Upper lobe of left lung (tissue), 6 donors: ENCODE measurements at regions not wholly inside any gene's neighbourhood (a gene's known extent, or its start where the extent isn't known, plus 50 kb on each side); places are given as distances from the start of the nearest gene placed in this dataset.
A peak's percentile ranks its signal among the peaks of the same experiment; 100 is the strongest.

ENCODE experiments used
- ATAC-seq, 2 donors: fragments of 200-7000 bp; cut with Tn5 transposase; one replicate each; pipeline ENCODE4 v1.9.1; 2022; ENCODE audit warnings: mild to moderate bottlenecking in 2 of 2, moderate library complexity in 2 of 2; ENCODE audit not compliant: low FRiP score in 2 of 2
- DNase-seq, 2 donors: peaks; one replicate each; pipeline ENCODE4 v3.0.0-alpha.2; 2019 to 2020
- H3K27ac ChIP-seq, 4 donors: fragments of 200-600 bp; sonication (generic); one replicate each; pipeline ENCODE4 v1.5.1; 2016 to 2019
- H3K27me3 ChIP-seq, 4 donors: fragments of 200-600 bp; sonication (generic); one replicate each; pipeline ENCODE4 v1.5.1; 2017 to 2019
- H3K36me3 ChIP-seq, 4 donors: fragments of 200-600 bp; sonication (generic); one replicate each; pipeline ENCODE4 v1.5.1; 2016 to 2019
- H3K4me1 ChIP-seq, 4 donors: fragments of 200-600 bp; sonication (generic); one replicate each; pipeline ENCODE4 v1.5.1; 2018 to 2019
- H3K4me3 ChIP-seq, 4 donors: fragments of 200-600 bp; sonication (generic); one replicate each; pipeline ENCODE4 v1.5.1; 2017 to 2019; ENCODE audit warnings: mild to moderate bottlenecking in 2 of 4, moderate library complexity in 1 of 4
- H3K9me3 ChIP-seq, 4 donors: fragments of 200-600 bp; sonication (generic); one replicate each; pipeline ENCODE4 v1.5.1; 2018 to 2019
- EP300 ChIP-seq, 4 donors: sonication (generic); formaldehyde crosslinking; IDR thresholded peaks; one replicate each; pipeline ENCODE4 v1.5.1; 2017; ENCODE audit warnings: antibody characterized with exemption in 4 of 4, control low read depth in 2 of 4
- POLR2A ChIP-seq, 4 donors: fragments of 450-650 bp; IDR thresholded peaks; one replicate each; pipeline ENCODE4 v1.5.1; 2016 to 2017; ENCODE audit warnings: antibody characterized with exemption in 4 of 4, mild to moderate bottlenecking in 2 of 4
- POLR2AphosphoS5 ChIP-seq, 2 donors: sonication (generic); formaldehyde crosslinking; IDR thresholded peaks; one replicate each; pipeline ENCODE4 v1.5.1; 2017; ENCODE audit warnings: antibody characterized with exemption in 2 of 2
- whole genome bisulfite sequencing, 2 donors: methylation state at CpG; one replicate each; pipeline ENCODE4 v1.1.5; 2017 to 2018; 5-methylcytosine and 5-hydroxymethylcytosine counted together
- TF ChIP-seq, protein P1 (sequence below), 6 experiments: fragments of 450-650 bp in 4 of 6; fragments of 200-600 bp in 2 of 6; sonication (generic) in 2 of 6; IDR thresholded peaks; one replicate each; pipeline ENCODE4 v1.5.1; 2016 to 2019; ENCODE audit warnings: antibody characterized with exemption in 6 of 6
- donor health status: DM: no; HTN: no; CAD: no; lungs with moderate emphysema.
- donor health status: DM: no; HTN: yes; CAD: no; lungs with severe emphysema.

DNA sequence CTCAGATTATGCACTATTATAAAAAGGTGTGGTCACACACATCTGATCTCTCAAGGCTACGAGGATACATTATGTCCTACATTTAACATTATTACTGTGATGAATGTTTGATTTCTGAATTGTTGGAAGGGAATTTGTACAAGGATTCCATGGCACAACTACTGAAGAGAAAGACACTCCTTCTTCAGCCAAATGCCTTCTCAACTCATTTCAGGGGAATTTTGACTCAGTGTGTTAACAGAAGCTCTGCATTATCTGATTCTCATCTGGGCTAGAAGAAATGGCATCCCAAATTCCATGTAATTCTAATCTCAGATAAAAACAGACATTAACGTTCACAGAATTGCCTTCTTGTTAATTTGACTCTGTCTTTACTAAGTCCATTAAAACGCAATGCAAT is 477.7 kb downstream of the PDGFC start:
- 58 to 66% methylated on average over 3 of the region's 3 CpGs for WGBS, 2 donors

GRCh38 chr4:156487107-156487506 is 484.5 kb downstream of the PDGFC start:
- Histone ChIP-seq H3K9me3 (no peaks in the 10 kb centered on the region), H3K27ac (no peak overlapping the region), H3K4me1 (no peaks in the 10 kb centered on the region), H3K4me3 (no peak overlapping the region), H3K27me3 (no peaks in the 10 kb centered on the region), H3K36me3 (no peaks in the 10 kb centered on the region)
- WGBS, 2 donors, result 95 to 96% methylated on average over 6 of the region's 6 CpGs
- DNase-seq (no peak), ATAC-seq (no peak)
- TF ChIP-seq EP300 (IDR thresholded peaks at IDR 0.05) (no peak), POLR2AphosphoS5 (IDR thresholded peaks at IDR 0.05) (no peak), POLR2A (IDR thresholded peaks at IDR 0.05) (no peak)
- TF ChIP-seq, protein P1, sequence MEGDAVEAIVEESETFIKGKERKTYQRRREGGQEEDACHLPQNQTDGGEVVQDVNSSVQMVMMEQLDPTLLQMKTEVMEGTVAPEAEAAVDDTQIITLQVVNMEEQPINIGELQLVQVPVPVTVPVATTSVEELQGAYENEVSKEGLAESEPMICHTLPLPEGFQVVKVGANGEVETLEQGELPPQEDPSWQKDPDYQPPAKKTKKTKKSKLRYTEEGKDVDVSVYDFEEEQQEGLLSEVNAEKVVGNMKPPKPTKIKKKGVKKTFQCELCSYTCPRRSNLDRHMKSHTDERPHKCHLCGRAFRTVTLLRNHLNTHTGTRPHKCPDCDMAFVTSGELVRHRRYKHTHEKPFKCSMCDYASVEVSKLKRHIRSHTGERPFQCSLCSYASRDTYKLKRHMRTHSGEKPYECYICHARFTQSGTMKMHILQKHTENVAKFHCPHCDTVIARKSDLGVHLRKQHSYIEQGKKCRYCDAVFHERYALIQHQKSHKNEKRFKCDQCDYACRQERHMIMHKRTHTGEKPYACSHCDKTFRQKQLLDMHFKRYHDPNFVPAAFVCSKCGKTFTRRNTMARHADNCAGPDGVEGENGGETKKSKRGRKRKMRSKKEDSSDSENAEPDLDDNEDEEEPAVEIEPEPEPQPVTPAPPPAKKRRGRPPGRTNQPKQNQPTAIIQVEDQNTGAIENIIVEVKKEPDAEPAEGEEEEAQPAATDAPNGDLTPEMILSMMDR (IDR thresholded peaks at IDR 0.05), result no peak

More for the DNA sequence above, 477.7 kb downstream of the PDGFC start:
- DNase-seq, result no peak
- no peaks in the 10 kb centered on the region for H3K36me3 ChIP-seq
- no peak for ATAC-seq
- no peak overlapping the region for H3K4me3 ChIP-seq
- TF ChIP-seq EP300 (IDR thresholded peaks at IDR 0.05) (no peak), POLR2A (IDR thresholded peaks at IDR 0.05) (no peak), POLR2AphosphoS5 (IDR thresholded peaks at IDR 0.05) (no peak)
- TF ChIP-seq, protein P1 (IDR thresholded peaks at IDR 0.05), result no peak
- H3K27ac ChIP-seq, result no peak overlapping the region
- no peaks in the 10 kb centered on the region for H3K4me1 ChIP-seq
- no peaks in the 10 kb centered on the region for H3K9me3 ChIP-seq
- no peaks in the 10 kb centered on the region for H3K27me3 ChIP-seq

DNA sequence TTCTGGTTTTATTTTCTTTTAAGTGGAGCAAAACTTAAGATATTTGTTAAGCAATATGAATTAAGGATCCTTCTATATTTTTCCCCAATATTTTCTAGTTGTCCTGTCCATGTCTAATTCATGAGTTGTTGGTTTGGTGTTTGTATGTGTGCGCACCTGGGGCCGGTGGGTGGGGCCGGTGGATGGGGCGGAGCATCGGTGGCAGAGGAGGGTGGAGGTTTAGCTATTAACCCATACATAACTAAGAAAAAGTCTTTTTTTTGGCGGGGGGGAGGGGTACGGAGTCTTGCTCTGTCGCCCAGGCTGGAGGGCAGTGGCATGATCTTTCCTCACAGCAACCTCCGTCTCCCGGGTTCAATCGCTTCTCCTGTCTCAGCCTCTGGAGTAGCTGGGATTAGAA is 489.8 kb downstream of the PDGFC start:
- TF ChIP-seq POLR2A (IDR thresholded peaks at IDR 0.05) (no peak), EP300 (IDR thresholded peaks at IDR 0.05) (no peak)
- no peaks in the 10 kb centered on the region for H3K4me1 ChIP-seq
- H3K36me3 ChIP-seq, result no peaks in the 10 kb centered on the region
- H3K9me3 ChIP-seq, result no peaks in the 10 kb centered on the region
- no peak overlapping the region for H3K4me3 ChIP-seq
- 91 to 96% methylated on average over 11 of the region's 11 CpGs for whole genome bisulfite sequencing, 2 donors
- ATAC-seq (no peak), DNase-seq (peak in 1 of 2 donors; percentile 41)
- H3K27ac ChIP-seq, result no peak overlapping the region
- no peaks in the 10 kb centered on the region for H3K27me3 ChIP-seq

DNA sequence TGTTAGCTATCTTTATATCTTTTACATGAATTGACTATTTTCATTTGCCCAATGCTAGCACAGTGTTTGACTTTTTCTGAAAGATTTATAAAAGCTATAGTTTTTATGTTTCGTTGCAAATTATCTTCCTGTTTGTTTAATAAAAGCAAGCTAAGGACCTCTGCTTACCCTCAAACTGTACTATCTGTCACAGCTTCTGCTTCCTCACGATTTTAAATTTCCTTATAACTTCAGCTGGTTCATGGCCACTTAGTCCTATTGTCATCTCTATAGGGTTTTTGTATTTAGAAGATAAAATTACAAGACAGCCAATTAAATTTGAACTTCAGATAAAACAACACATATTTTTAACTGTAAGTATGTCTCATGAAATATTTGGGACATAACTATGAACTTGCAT is 494.0 kb downstream of the PDGFC start:
- Histone ChIP-seq H3K36me3 (no peaks in the 10 kb centered on the region), H3K4me3 (no peak overlapping the region), H3K4me1 (no peaks in the 10 kb centered on the region), H3K27ac (no peak overlapping the region), H3K9me3 (no peaks in the 10 kb centered on the region), H3K27me3 (no peaks in the 10 kb centered on the region)
- ATAC-seq (no peak), DNase-seq (no peak)
- 41 to 52% methylated on average over 2 of the region's 2 CpGs for WGBS, 2 donors
- TF ChIP-seq POLR2AphosphoS5 (IDR thresholded peaks at IDR 0.05), result no peak
- TF ChIP-seq EP300 (IDR thresholded peaks at IDR 0.05), result no peak
- TF ChIP-seq, protein P1 (IDR thresholded peaks at IDR 0.05), result no peak
- no peak for TF ChIP-seq POLR2A (IDR thresholded peaks at IDR 0.05)

DNA sequence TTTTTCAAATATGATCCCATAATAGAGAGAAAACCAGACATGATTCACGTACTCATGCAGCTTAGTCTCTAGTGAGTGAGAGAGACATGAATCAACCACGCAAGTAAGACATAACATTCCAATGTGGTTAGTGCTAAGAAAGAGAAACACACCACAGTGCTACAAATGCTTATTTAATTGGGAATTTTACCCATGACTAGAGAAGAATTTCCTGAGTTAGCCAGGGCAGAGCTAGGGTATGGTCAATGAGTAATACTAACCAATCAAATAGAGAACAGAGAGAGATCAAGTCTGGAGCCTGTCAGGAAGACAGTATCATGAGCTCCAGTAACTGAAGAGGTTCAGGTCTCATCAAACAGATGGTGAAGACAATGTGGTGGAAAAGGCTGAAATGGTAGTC is 495.2 kb downstream of the PDGFC start:
- peak in 1 of 2 donors; percentile 94 for ATAC-seq

More for the DNA sequence above, 495.2 kb downstream of the PDGFC start:
- DNase-seq, result no peak
- no peaks in the 10 kb centered on the region for H3K9me3 ChIP-seq
- H3K27ac ChIP-seq, result no peak overlapping the region
- H3K4me3 ChIP-seq, result no peak overlapping the region
- H3K36me3 ChIP-seq, result no peaks in the 10 kb centered on the region
- no peaks in the 10 kb centered on the region for H3K27me3 ChIP-seq
- 72 to 76% methylated on average over 2 of the region's 2 CpGs for WGBS, 2 donors
- no peaks in the 10 kb centered on the region for H3K4me1 ChIP-seq
- TF ChIP-seq POLR2AphosphoS5 (IDR thresholded peaks at IDR 0.05) (no peak), EP300 (IDR thresholded peaks at IDR 0.05) (no peak), POLR2A (IDR thresholded peaks at IDR 0.05) (no peak)
- TF ChIP-seq, protein P1 (IDR thresholded peaks at IDR 0.05), result no peak
